GM21528 (cell line): ENCODE measurements at regions not wholly inside any gene's neighbourhood (a gene's known extent, or its start where the extent isn't known, plus 50 kb on each side); places are given as distances from the start of the nearest gene placed in this dataset.
"Not testable (repeated sequence)": the region's sequence is repeated elsewhere in the genome, so short reads cannot be mapped to it uniquely, and the experiment has no call there.

Source experiments
- ATAC-seq: cut with Tn5 transposase; IDR thresholded peaks from one replicate; pipeline ENCODE4 v1.9.1; 2021; ENCODE audit warnings: mild to moderate bottlenecking, moderate library complexity; ENCODE audit not compliant: unreplicated experiment, low FRiP score

DNA sequence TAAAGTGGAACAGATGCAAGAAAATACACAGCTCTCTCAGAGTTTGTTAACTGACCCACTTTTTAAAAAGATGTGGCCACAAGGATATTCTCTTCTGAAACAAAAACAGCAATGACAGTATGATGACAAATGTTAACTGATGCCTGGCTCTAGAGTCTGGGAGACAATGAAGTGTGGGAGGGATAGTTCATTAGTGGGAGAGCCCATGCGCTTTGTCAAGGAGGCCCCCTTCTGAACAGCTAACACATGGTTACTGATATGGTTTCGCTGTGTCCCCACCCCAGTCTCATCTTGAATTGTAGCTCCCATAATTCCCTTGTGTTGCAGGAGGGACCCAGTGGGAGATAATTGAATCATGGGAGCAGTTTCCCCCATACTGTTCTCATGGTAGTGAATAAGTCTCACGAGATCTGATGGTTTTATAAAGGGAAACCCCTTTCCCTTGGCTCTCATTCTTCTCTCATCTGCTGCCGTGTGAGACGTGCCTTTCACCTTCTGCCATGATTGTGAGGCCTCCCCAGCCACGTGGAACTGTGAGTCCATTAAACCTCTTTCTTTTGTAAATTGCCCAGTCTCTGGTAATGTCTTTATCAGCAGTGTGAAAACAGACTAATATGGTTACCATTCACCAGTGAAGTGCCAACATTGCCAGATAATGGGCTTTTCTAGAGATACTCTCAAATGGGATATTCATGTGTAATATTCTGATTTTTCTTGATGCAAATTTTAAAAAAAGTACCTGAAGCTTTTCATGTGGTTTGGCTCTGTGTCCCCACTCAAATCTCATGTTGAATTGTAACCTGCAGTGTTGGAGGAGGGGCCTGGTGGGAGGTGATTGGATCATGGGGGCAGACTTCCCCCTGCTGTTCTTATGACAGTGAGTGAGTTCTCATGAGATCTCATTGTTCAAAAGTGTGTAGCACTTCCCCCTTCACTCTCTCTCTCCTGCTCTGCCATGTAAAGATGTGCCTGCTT, 435.8 kb downstream of the SHISA9 start:
- ATAC-seq = not testable (repeated sequence)

DNA sequence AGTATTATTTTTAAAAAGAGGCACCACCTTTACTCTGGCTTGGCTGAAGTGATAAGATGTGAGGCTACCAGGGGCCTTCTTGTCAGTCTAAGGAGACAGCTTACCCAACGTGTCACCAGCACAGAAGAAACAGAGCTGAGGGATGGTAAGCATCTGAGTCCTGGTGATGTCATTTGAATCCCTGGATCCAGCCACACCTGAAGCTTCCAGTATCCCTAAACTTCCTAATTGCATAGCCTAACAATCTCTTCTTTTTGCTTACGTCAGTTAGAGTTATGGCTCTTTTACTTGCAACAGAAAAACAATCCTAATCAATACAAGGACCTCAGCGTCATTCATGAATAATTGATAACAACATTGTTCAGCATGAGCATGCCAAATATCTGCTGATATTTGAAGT, 436.6 kb downstream of the SHISA9 start:
- ATAC-seq = no peak

DNA sequence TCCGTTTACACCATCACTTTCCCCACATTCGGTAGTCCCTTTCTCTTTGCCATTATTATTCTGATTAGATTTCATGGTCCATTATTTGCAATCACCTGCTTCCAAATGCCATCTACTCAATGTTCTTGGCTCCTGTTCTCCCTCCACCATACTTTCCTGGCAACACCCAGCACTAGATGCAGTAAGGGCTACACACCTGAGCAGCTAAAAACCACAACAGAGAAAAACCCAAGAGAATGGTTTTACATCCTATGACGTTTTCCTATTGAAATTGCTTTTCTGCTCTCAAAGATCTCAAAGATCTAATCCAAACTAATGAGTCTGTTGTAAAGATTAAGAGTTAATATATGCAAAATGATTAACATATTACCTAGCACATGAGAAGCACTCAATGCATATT, 441.3 kb downstream of the SHISA9 start:
- ATAC-seq = no peak

DNA sequence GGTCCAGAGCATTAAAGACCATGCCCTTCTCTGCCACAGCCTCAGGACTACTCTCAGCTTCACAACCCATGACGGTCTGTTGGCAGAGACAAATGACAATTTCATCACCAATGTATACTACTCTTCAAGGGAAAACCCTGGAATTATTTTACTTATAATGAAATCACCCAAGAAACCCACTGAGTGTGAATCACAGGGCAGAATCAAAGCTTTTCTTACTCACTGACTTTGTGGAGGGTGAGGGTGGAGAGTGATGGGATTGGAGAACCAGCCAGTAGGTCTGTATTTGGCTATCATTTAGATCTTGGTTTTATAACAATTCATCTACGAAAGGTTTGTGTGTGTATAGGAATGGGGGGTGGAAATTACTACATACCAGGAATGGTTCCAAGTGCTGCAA, 442.6 kb downstream of the SHISA9 start:
- no peak for ATAC-seq

DNA sequence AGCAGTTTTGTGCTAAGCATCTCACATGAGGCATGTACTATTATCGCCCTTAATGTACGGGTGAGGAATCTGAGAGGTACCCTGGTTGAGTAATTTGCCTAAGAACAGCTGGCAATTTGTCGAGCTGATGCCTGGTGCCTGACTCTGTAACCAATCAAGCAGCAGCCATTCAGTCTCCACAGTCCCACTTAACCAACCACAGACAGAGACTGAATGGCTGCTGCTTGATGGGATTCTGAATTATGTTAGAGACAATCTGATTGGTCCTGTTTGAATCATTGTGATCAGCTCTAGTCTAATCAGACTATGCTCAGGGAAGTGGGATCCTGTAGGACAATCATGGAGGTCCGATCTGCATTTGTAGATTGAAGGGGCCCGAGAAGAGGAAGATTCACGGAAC, 447.0 kb downstream of the SHISA9 start:
- ATAC-seq = no peak

DNA sequence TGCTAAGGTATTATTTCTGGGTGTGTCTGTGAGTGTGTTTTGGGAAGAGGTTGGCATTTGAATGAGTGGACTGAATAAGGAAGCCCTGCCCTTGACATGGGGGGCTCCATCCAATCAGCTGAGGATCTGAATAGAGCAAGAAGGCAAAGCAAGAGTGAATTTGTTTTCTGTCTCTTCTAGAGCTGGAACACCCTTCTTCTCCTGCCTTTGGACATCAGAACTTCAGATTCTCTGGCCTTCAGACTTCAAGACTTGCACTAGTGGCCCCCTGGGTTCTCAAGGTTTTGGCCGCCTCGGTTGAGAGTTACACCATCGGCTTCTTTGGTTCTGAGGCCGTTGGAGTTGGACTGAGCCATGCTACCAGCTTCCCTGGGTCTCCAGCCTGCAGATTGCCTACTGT, 448.6 kb downstream of the SHISA9 start:
- ATAC-seq = no peak

DNA sequence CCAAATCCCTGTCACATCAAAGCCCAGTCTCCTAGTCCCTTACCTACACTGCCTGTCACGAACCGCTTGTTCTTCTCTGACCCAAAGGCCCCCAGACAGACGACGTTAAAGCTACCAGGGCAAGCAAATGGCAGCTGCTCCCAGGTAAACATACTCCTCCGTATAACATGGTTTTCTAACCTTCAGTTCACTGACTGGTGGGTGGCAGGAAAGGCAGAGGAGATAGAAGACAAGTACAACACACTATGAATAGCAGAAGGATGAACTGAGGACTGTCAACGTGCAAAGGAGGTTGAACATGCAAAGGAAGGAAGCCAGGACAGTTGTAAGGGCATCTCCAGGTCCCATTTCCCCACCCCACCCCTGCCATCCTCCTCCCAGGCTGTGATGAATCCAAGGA, 449.8 kb downstream of the SHISA9 start:
- no peak for ATAC-seq

DNA sequence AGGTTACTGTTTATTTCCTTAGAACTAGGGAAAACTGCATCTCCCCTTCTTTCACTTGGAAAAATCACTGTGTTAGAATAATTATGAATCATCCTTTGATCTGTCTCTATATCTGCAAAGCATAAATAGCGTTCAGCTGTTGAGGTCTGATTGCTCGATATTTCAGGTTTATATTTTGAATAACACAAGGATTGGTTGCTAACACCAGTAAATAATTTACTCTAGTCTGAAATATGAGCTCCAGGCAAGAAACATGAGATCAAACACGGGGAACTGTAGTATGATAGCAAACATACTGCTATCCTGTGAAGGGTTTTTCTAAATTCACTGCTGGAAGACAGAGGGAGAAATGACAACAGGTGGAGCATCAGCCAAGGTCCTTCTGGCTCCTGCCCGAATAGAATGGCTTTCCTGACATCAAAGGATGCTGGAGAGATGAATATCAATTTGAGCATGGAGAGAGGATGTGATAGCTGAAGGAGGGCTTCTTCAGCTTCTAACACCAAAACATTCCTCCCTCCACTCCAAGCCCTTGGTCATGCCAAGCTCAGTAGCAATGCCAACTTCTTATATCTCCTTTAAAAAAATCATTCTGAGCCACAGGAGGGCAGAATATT, 450.3 kb downstream of the SHISA9 start:
- ATAC-seq = no peak

DNA sequence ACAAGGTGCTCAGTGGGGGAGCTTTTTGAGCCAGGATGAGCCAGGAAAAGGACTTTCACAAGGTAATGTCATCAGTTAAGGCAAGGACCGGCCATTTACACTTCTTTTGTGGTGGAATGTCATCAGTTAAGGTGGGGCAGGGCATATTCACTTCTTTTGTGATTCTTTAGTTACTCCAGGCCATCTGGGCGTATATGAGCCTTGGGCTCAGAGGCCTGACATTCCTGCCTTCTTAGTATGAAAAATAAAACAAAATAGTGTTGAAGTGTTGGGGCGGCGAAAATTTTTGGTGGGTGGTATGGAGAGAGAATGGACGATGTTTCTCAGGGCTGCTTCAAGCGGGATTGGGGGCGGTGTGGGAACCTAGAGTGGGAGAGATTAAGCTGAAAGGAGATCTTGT, 451.4 kb downstream of the SHISA9 start:
- not testable (repeated sequence) for ATAC-seq

DNA sequence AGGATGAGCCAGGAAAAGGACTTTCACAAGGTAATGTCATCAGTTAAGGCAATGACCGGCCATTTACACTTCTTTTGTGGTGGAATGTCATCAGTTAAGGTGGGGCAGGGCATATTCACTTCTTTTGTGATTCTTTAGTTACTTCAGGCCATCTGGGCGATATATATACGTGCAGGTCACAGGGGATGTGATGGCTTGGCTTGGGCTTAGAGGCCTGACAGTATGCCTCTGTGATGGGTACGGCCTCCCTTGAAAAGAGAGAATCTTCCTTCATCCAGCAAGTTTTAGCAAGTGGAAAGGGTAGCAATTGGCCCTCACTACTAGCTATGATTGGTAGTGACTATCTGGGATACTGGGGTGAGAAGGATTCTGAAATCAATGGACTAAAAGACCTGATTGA, 456.4 kb downstream of the SHISA9 start:
- ATAC-seq = not testable (repeated sequence)

DNA sequence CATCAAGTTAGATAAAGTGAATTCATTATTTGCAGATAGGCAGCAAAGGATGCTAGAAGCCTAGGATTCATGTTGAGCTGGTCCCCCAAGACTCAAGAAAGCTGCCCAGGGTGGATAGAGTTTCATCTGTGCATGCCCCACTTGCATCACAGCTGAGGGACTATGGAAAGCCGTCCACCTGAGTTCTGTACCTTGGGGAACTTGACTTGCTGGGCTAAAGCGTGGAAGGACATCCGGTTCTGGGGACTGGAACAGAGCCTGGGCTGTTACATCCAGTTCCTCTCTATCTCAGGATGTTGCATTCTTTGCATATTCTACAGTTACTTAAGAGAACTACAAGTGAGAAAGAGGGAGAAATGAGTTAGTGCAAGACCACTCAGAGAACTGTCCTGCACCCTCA, 458.4 kb downstream of the SHISA9 start:
- ATAC-seq = no peak

DNA sequence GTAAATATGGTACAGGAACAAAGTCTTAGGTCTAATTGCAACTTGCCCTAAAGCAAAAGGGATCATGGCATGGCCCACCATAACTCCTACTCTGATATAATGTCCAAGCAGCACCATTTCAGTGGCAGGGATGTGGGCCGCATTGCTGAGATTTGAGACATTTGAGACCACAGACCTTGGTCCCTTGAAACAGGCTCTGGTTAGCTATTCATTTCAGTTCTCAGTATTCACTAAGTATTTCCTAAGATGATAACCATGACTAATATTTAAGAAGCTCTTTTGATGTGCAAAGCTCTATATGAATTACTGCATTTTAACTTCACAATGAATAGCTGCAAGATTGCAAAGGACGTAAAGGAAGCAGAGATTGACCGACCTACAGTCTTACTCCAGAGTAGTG, 471.0 kb downstream of the SHISA9 start:
- no peak for ATAC-seq

DNA sequence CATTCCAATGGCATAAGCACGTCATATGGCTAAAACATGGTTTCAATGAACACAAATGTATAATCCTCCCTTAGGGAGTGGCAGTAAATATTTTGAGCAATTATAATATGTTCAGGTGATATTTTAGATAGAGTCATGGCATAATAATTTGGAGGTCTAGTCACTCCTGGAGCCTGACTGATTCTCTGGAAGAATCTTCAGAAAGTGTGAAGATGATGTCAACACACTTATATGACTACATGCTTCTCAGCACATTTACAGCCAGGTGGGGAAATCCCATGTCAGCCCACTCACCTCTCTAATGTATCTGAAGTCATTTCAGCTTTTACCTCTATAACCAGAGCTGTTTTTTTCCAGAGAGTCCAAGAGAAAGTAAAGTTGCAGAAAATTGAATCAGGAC, 474.8 kb downstream of the SHISA9 start:
- no peak for ATAC-seq

DNA sequence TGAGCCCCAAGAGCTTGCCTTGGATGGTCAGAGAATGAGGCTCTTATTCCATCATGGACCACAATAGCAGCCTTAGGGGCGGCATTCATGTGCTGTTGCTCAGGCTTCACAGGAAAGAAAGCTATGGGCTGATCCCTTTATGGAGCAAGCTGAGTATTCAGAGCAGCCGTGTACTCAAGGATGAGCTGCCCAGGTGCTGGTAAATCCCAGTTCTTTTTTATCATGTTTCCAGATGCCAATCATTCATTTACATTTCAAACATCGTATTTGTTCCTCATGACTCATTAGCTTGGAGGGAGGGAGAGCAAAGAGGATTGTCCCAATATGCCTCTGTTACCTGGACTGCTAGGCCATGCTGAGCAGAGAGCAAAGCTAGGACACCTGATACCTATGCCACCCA, 475.7 kb downstream of the SHISA9 start:
- no peak for ATAC-seq

DNA sequence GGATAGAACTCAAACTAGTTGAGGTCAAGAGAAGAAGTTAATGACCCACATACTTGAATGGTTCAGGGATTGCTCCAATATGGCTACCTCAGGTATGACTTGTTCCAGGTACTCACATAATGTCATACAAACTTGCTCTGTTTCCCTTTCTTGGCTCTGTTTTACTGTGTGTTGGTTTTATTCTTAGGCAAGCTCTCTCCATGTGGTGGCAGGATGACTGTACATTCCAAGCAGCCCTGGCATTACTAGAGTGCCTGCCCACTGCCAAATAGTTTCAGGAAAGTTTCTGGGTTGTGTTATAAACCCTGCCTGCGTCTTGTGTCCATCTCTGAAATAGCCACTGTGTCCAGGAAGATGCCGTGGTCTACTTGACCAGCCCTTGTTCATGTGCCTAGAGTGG, 476.8 kb downstream of the SHISA9 start:
- ATAC-seq = no peak

DNA sequence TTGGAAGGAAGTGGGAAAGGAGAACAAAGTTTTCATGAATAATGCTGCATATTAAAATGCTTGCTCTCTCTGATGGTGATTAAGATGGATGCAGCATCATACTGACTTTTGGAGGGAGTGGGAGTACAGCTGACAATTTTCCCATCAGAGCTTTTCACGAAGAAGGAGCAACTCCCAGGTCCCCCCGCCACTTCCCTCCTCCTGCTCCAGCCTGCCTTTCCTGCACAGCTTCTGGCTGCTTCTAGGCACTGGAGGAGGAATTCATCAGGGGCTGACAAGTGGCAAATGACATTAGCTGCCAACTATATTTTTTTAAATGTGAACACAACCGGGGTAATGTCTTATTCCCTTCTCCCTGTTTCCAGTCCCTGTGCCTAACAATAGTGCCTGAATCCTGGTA, 477.9 kb downstream of the SHISA9 start:
- ATAC-seq = no peak

DNA sequence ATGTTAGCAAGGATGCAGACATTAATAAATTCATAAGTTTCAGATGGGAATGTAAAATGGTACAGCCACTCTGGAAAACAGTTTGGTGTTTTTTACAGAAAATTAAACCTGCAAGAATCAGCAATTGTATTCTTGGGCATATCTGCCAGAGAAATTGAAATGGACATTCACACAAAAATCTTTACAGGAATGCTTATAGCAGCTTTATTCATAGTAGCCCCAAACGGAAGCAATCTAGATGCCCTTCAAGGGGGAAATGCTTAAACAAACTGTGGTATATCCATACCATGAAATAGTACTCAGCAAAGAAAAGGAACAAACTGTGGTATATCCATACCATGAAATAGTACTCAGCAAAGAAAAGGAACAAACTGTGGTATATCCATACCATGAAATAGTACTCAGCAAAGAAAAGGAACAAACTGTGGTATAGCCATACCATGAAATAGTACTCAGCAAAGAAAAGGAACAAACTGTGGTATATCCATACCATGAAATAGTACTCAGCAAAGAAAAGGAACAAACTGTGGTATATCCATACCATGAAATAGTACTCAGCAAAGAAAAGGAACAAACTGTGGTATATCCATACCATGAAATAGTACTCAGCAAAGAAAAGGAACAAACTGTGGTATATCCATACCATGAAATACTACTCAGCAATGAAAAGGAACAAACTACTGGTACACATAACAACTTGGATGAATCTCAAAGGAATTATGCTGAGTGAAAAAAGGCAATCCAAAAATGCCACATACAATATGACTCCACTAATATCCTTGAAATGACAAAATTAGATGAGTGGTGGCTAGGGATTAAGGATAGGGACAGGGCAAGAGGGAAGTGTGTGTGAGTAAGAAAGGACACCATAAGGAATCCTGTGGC, 484.0 kb downstream of the SHISA9 start:
- ATAC-seq = not testable (repeated sequence)

DNA sequence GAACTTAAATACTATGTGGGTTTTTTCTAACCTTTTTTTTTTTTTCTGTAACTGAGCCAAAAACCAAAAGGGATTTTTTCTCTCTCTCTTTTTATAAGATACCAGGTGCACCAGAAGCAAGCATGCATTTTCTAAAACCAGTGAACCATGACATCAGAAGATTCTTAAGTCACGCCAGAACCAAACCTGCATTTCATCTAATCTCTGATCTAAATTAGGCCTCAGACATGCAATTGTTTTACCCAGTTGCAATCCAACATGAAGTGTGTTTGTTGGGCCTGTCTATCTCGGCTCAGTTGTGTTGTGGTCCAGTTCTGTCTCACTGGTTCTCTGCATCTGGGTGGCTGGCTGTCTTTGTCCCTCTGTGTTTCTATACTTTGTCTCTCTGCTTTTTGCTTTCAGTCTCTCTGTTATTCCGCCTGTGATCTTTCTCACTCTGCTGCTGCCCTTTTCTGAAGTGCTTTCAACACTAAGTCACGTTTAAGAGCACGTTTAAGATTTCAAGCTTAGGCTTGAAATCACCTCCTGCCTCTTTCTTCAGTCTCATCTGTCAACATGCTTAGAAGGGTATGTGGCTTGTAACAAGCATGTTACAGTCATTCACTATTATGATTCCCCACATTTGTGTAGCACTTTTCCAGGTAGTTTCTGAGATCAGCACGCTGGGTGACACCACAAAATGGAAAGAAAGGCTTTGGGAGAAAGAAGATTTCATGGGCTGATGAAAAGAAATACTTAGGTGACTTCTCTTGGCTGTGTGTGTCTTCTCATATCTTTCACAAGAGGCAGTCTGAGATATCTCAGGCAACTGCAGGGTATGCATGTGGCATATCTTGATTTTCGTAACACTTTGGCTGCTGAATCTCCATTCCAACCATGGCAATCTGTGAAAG, 488.9 kb downstream of the SHISA9 start:
- peak; percentile 68 for ATAC-seq

DNA sequence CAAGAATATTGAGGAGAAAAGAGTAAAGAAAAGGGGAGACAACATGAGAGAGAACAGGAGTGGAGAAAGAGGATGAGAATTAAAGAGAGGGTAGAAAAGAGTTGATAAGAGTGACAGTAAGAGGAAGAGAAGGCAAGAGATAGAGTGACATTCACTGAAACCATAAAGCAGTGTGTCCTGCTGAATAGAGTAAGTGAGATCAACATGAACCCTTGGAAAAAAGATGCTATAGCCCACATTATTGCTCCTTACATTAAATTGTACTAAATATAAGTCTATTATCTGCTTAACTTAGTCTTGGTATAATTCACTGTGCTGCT, 489.5 kb downstream of the SHISA9 start:
- ATAC-seq = no peak

DNA sequence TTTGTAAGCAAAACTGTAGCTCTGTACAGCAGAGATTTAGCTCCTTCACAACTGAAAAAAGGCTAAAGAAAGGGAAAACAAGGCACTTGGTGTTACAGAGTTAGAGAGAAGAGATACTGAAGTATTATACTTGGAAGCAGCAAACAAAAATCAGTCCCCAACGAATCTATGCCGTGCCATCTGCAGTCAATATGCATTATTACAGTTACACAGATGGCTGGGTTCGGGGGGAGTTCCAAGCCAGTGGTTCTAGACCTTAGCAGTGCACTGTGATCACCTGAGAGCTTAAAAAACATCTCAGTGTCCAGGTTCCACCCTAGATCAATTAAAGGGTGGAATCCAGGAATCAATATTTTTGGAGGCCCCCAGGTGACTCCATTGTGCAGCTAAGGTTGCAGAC, 489.9 kb downstream of the SHISA9 start:
- ATAC-seq = no peak
